ENCODE measurements at regions not wholly inside any gene's neighbourhood (a gene's known extent, or its start where the extent isn't known, plus 50 kb on each side); places are given as distances from the start of the nearest gene placed in this dataset. TPM values are rescaled to one million over a fixed set of nuclear protein-coding genes. Genes with fewer than 3 reads are reported as not detected.

DNA sequence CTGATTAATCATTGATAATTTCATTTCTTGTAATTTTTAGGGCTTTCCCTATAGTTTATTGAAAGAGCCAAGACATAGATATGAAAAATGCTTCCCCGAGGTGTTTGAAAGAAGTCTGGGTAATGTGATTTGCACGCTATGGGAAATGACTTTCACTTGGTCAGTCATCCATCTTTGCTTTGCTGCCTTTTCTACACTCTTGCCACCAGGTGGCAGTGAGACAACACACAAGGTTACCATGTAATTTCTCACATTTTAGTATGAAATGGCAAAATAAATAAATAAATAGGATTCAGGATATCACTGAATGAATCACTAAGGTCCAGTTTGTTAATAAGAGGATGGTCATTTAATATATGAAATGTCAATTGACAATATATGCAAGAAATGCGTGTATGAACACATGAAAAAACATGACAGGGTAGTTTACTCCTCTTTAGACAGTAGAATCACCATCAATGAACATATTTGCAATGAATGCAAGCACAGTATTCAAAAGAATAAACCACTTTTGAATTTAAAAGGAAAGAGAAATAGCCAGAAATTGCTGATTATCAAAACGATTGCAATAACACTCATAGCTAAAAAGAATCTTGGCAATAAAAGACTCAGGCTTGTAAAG lies 52.2 kb upstream of the KCNH7 start:
- no peak overlapping the region for H3K4me3 ChIP-seq (replicated peaks in 1 of 3; ENCODE audit: low read depth in 2 of 3, low read length in 3 of 3)
- H3K9me3 Mint-ChIP-seq: peaks cover 0 to 3% (median 0%) of the 10 kb centered on the region in 7 donors
- intact Hi-C loops (cut with micrococcal nuclease): no loop called here
- H3K4me3 Mint-ChIP-seq: no peak overlapping the region
- no peaks in the 10 kb centered on the region for H3K36me3 Mint-ChIP-seq
- H3K27ac Mint-ChIP-seq: no peak overlapping the region
- no peak overlapping the region for H3K4me2 ChIP-seq (replicated peaks; ENCODE audit: extremely low read depth, low read length, poor library complexity, severe bottlenecking)
- no peak overlapping the region for H2AFZ ChIP-seq (ENCODE audit: insufficient read depth, low read depth, low read length, poor library complexity, severe bottlenecking)
- H3K79me2 ChIP-seq (ENCODE audit: insufficient read depth, low read length): no peaks in the 10 kb centered on the region
- TF ChIP-seq, protein P1, sequence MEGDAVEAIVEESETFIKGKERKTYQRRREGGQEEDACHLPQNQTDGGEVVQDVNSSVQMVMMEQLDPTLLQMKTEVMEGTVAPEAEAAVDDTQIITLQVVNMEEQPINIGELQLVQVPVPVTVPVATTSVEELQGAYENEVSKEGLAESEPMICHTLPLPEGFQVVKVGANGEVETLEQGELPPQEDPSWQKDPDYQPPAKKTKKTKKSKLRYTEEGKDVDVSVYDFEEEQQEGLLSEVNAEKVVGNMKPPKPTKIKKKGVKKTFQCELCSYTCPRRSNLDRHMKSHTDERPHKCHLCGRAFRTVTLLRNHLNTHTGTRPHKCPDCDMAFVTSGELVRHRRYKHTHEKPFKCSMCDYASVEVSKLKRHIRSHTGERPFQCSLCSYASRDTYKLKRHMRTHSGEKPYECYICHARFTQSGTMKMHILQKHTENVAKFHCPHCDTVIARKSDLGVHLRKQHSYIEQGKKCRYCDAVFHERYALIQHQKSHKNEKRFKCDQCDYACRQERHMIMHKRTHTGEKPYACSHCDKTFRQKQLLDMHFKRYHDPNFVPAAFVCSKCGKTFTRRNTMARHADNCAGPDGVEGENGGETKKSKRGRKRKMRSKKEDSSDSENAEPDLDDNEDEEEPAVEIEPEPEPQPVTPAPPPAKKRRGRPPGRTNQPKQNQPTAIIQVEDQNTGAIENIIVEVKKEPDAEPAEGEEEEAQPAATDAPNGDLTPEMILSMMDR (IDR thresholded peaks at IDR 0.05): peak; percentile 74
- no peaks in the 10 kb centered on the region for H3K9me3 ChIP-seq (replicated peaks in 1 of 2; ENCODE audit: control insufficient read depth in 1 of 2, insufficient read depth in 1 of 2, low read length in 2 of 2)
- H3K27me3 Mint-ChIP-seq (ENCODE audit: low read depth in 3 of 3): peaks cover 0 to 2% (median 2%) of the 10 kb centered on the region in 3 donors
- no peak overlapping the region for H3K27ac ChIP-seq (ENCODE audit: low read depth in 1 of 2, low read length in 2 of 2)
- H3K9ac ChIP-seq (ENCODE audit: insufficient read depth, low read length, poor library complexity, severe bottlenecking): no peak overlapping the region
- no peaks in the 10 kb centered on the region for H3K27me3 ChIP-seq (ENCODE audit: control insufficient read depth in 2 of 2, insufficient read depth in 2 of 2, low read length in 2 of 2)
- WGBS (ENCODE audit: insufficient coverage): no CpG with 5 or more reads among the region's 4 CpGs
- no peaks in the 10 kb centered on the region for H3K36me3 ChIP-seq (replicated peaks in 1 of 2; ENCODE audit: control insufficient read depth in 1 of 2, insufficient read depth in 2 of 2, low read length in 2 of 2)
- DNase-seq: peak; percentile 10 to 21 (median 17)
- no peaks in the 10 kb centered on the region for H3K4me1 ChIP-seq (ENCODE audit: control insufficient read depth in 1 of 2, insufficient read depth in 2 of 2, low read length in 2 of 2)
- no peaks in the 10 kb centered on the region for H4K20me1 ChIP-seq (ENCODE audit: insufficient read depth, low read length)
- H3K4me1 Mint-ChIP-seq: peaks cover 6% of the 10 kb centered on the region

DNA sequence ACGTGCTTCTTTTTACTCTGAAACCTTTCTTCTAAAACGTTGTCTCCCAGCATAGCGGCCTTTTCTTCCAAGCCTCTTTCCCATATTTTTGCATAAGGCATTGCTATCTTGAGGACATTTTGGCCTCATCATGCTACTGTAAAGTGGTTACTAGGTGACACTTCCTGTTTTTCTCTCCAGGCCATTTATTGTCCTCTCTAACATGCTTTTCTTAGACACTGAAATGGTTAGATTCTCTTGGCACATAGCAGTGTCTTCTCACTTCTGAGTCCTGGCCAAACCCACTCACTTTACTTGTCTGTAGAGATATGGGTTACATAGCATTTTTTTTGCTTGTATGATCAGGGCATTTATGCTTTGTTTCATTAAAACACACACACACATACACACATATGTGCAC lies 50.1 kb upstream of the KCNH7 start:
- 75% methylated on average over 3 of the region's 3 CpGs for WGBS (ENCODE audit: insufficient coverage)
- Histone ChIP-seq H3K9ac (ENCODE audit: insufficient read depth, low read length, poor library complexity, severe bottlenecking) (no peak overlapping the region), H3K79me2 (ENCODE audit: insufficient read depth, low read length) (no peaks in the 10 kb centered on the region), H3K4me1 (ENCODE audit: control insufficient read depth in 1 of 2, insufficient read depth in 2 of 2, low read length in 2 of 2) (no peaks in the 10 kb centered on the region), H3K27me3 (ENCODE audit: control insufficient read depth in 2 of 2, insufficient read depth in 2 of 2, low read length in 2 of 2) (no peaks in the 10 kb centered on the region), H3K9me3 (replicated peaks in 1 of 2; ENCODE audit: control insufficient read depth in 1 of 2, insufficient read depth in 1 of 2, low read length in 2 of 2) (no peaks in the 10 kb centered on the region), H3K36me3 (replicated peaks in 1 of 2; ENCODE audit: control insufficient read depth in 1 of 2, insufficient read depth in 2 of 2, low read length in 2 of 2) (no peaks in the 10 kb centered on the region), H3K27ac (ENCODE audit: low read depth in 1 of 2, low read length in 2 of 2) (no peak overlapping the region), H3K4me3 (replicated peaks in 1 of 3; ENCODE audit: low read depth in 2 of 3, low read length in 3 of 3) (no peak overlapping the region), H4K20me1 (ENCODE audit: insufficient read depth, low read length) (no peaks in the 10 kb centered on the region), H2AFZ (ENCODE audit: insufficient read depth, low read depth, low read length, poor library complexity, severe bottlenecking) (no peak overlapping the region), H3K4me2 (replicated peaks; ENCODE audit: extremely low read depth, low read length, poor library complexity, severe bottlenecking) (no peak overlapping the region)
- Mint-ChIP-seq H3K36me3 (no peaks in the 10 kb centered on the region), H3K4me1 (peaks cover 6% of the 10 kb centered on the region), H3K9me3 (no peaks in the 10 kb centered on the region), H3K27me3 (ENCODE audit: low read depth in 3 of 3) (peaks cover 0 to 2% (median 2%) of the 10 kb centered on the region in 3 donors), H3K27ac (no peak overlapping the region), H3K4me3 (no peak overlapping the region)
- DNase-seq: no peak
- intact Hi-C loops (cut with micrococcal nuclease): no loop called here
- TF ChIP-seq, protein P1 (IDR thresholded peaks at IDR 0.05): no peak

Small RNA genes in the stretch of these regions (small RNA-seq; reads per million reads assigned to genes)
- gene RNU6-627P (ENCODE audit: insufficient read length, low read depth): not detected

Data from CD14-positive monocyte (primary cell).